ENCODE measurements at regions not wholly inside any gene's neighbourhood (a gene's known extent, or its start where the extent isn't known, plus 50 kb on each side); places are given as distances from the start of the nearest gene placed in this dataset.
"Not testable (repeated sequence)": the region's sequence is repeated elsewhere in the genome, so short reads cannot be mapped to it uniquely, and the experiment has no call there.

DNA sequence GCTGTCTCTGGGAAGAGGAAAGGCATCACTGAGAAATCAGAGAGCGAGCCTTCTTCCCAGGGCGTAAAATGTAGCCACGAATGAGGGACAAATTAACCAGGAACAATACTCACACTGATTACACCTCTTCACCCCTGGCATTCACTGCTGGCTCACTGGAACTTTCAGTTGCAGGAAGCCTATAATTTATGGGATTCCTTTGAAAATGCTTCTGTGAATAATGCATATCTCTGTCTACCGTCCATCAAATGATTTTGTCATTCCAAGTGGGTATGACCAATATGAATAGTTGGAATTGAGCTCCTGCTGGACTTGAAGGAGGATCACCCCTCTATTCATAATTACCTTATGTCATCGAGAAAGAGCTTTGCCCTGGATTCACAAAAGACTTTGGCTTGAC is 360.3 kb upstream of the FZD8 start:
- no peak overlapping the region for H3K4me3 ChIP-seq (ENCODE audit: low read depth, low read length)
- no peak for DNase-seq (ENCODE audit: low read depth)
- TF ChIP-seq MYC (IDR thresholded peaks at IDR 0.05; ENCODE audit: low read depth, low read length): no peak
- no peak for TF ChIP-seq MAX (IDR thresholded peaks at IDR 0.05; ENCODE audit: low read depth, low read length)
- no peak for TF ChIP-seq CTCF (IDR thresholded peaks at IDR 0.05; ENCODE audit: low read depth, low read length)
- TF ChIP-seq POLR2A (IDR thresholded peaks at IDR 0.05; ENCODE audit: extremely low read depth, insufficient read length): no peak

DNA sequence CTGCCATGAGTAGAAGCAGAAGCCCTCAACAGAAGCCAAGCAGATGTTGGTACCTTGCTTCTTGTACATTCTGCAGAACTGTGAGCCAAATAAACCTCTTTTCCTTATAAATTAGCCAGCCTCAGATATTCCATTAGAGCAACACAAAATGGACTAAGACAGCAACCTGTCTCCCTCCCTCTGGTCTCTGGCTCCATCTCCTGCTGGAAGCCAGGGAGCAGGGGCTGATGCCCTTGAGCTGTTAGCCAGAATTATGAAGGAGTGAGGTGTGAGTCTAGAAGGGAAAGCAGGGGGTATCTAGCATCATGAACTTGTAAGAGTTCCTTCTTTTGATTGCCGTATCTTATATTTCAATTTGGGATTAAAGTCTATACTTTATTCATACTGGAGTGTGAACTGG is 358.7 kb upstream of the FZD8 start:
- DNase-seq (ENCODE audit: low read depth); H3K4me3 ChIP-seq (ENCODE audit: low read depth, low read length): not testable (repeated sequence)

DNA sequence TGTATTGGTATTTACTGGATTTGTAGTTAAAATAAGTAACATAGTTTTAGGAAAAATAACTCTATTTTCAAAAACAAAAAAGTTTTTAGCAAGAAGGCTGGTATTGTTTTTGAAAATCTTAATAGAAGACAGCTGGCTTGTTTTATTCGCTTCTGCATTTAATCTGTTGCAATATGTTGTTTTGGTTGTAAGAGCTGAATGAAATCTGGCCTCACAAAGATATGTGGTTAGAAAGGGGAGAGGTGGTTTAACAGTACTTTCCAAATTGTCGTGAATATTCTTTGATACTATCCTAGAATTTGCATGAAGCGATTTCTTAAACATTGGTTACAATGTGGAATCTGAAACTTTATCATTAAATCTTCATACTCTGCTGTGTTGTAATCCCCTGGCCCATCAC is 355.9 kb upstream of the FZD8 start:
- DNase-seq (ENCODE audit: low read depth): no peak
- H3K4me3 ChIP-seq (ENCODE audit: low read depth, low read length): no peak overlapping the region
- TF ChIP-seq MYC (IDR thresholded peaks at IDR 0.05; ENCODE audit: low read depth, low read length) (no peak), MAX (IDR thresholded peaks at IDR 0.05; ENCODE audit: low read depth, low read length) (no peak), POLR2A (IDR thresholded peaks at IDR 0.05; ENCODE audit: extremely low read depth, insufficient read length) (no peak), CTCF (IDR thresholded peaks at IDR 0.05; ENCODE audit: low read depth, low read length) (no peak)

GRCh38 chr10:35995485-35995884 is 353.4 kb upstream of the FZD8 start:
- no peak overlapping the region for H3K4me3 ChIP-seq (ENCODE audit: low read depth, low read length)
- DNase-seq (ENCODE audit: low read depth): no peak
- TF ChIP-seq POLR2A (IDR thresholded peaks at IDR 0.05; ENCODE audit: extremely low read depth, insufficient read length) (no peak), MYC (IDR thresholded peaks at IDR 0.05; ENCODE audit: low read depth, low read length) (no peak), CTCF (IDR thresholded peaks at IDR 0.05; ENCODE audit: low read depth, low read length) (no peak), MAX (IDR thresholded peaks at IDR 0.05; ENCODE audit: low read depth, low read length) (no peak)

GRCh38 chr10:35993591-35994515 is 351.8 kb upstream of the FZD8 start:
- TF ChIP-seq CTCF (IDR thresholded peaks at IDR 0.05; ENCODE audit: low read depth, low read length) (no peak), MAX (IDR thresholded peaks at IDR 0.05; ENCODE audit: low read depth, low read length) (no peak), MYC (IDR thresholded peaks at IDR 0.05; ENCODE audit: low read depth, low read length) (no peak)
- DNase-seq (ENCODE audit: low read depth): no peak
- no peak overlapping the region for H3K4me3 ChIP-seq (ENCODE audit: low read depth, low read length)

DNA sequence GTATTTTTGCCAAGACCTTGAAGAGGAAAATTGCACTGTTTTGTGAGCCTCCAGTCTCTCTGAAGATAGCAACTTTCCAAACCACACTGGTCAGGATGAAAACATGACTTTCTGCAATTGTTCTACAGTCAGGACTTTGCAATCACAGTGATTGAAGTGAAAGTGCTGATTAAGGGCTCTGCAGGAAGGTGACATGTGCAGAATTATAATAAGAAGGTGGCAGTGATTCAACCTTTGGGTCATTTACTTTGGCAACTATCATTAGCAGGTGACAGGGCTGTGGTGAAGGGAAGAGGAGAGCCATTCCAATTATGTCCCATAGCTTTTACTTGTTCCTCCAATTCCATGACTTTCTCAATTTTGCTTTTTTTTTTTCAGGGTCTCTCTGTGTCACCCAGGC is 350.0 kb upstream of the FZD8 start:
- no peak for DNase-seq (ENCODE audit: low read depth)

More for the DNA sequence above, 350.0 kb upstream of the FZD8 start:
- no peak overlapping the region for H3K4me3 ChIP-seq (ENCODE audit: low read depth, low read length)
- TF ChIP-seq POLR2A (IDR thresholded peaks at IDR 0.05; ENCODE audit: extremely low read depth, insufficient read length) (no peak), MYC (IDR thresholded peaks at IDR 0.05; ENCODE audit: low read depth, low read length) (no peak), MAX (IDR thresholded peaks at IDR 0.05; ENCODE audit: low read depth, low read length) (no peak), CTCF (IDR thresholded peaks at IDR 0.05; ENCODE audit: low read depth, low read length) (no peak)
